IMR-90 (cell line): ENCODE measurements at regions not wholly inside any gene's neighbourhood (a gene's known extent, or its start where the extent isn't known, plus 50 kb on each side); places are given as distances from the start of the nearest gene placed in this dataset.

ENCODE experiments used
- BHLHE40 ChIP-seq: fragments of 150-350 bp; IDR thresholded peaks from 2 replicates; pipeline ENCODE4 v1.6.1; 2016; ENCODE audit warnings: mild to moderate bottlenecking, low read depth, low read length
- CEBPB ChIP-seq: IDR thresholded peaks from 2 replicates; pipeline ENCODE4 v1.6.1; 2012; ENCODE audit warnings: low read depth, low read length, improper control_type of control experiment
- ELK1 ChIP-seq: fragments of 150-350 bp; IDR thresholded peaks from 2 replicates; pipeline ENCODE4 v1.6.1; 2016; ENCODE audit warnings: low read depth, mild to moderate bottlenecking, low read length, moderate library complexity, borderline replicate concordance
- MAFK ChIP-seq: IDR thresholded peaks from 2 replicates; pipeline ENCODE4 v1.6.1; 2012; ENCODE audit warnings: low read depth, low read length, improper control_type of control experiment
- MAZ ChIP-seq: IDR thresholded peaks from 2 replicates; pipeline ENCODE4 v1.6.1; 2012; ENCODE audit warnings: low read depth, mild to moderate bottlenecking, low read length, improper control_type of control experiment, moderate library complexity, borderline replicate concordance
- POLR2A ChIP-seq: IDR thresholded peaks from 2 replicates; pipeline ENCODE4 v1.6.1; 2012; ENCODE audit warnings: mild to moderate bottlenecking, low read depth, low read length
- RAD21 ChIP-seq: IDR thresholded peaks from 2 replicates; pipeline ENCODE4 v1.6.1; 2012; ENCODE audit warnings: low read length, improper control_type of control experiment
- RCOR1 ChIP-seq: IDR thresholded peaks from 2 replicates; pipeline ENCODE4 v1.6.1; 2012; ENCODE audit warnings: mild to moderate bottlenecking, low read length, improper control_type of control experiment; ENCODE audit not compliant: insufficient replicate concordance
- RFX5 ChIP-seq: IDR thresholded peaks from 2 replicates; pipeline ENCODE4 v1.8.0; 2012; ENCODE audit warnings: low read depth, mild to moderate bottlenecking, low read length, moderate library complexity
- SMC3 ChIP-seq: fragments of 150-350 bp; IDR thresholded peaks from 2 replicates; pipeline ENCODE4 v1.6.1; 2016; ENCODE audit warnings: low read depth, mild to moderate bottlenecking, antibody characterized with exemption, low read length, moderate library complexity
- TF ChIP-seq, protein P1 (sequence below): conservative IDR thresholded peaks from 2 replicates; pipeline ENCODE4 v1.5.1; 2012; ENCODE audit warnings: mild to moderate bottlenecking, low read depth, low read length, improper control_type of control experiment
- TF ChIP-seq, protein P2 (sequence below): fragments of 150-350 bp; IDR thresholded peaks from 2 replicates; pipeline ENCODE4 v1.6.1; 2017; ENCODE audit warnings: mild to moderate bottlenecking, antibody characterized with exemption, low read length, low read depth

DNA sequence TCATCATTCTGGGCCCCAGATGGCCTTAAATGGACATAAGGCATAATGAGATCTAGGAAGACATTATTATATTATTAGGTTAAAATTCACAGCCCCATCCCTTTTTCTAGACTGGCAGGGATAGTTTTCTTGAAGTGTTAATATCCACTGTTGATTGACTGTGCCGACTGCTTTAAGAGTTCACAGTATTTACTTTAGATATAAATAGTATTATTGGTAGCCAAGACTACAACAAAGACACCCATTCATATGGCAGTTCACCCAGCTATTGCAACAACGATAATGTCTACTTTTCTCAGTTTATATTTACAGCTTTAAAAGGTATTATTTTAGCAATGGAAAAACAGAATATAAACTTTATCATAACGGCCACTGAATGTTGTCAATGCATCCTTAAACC, 922.2 kb upstream of the POU3F4 start:
- TF ChIP-seq, protein P1, sequence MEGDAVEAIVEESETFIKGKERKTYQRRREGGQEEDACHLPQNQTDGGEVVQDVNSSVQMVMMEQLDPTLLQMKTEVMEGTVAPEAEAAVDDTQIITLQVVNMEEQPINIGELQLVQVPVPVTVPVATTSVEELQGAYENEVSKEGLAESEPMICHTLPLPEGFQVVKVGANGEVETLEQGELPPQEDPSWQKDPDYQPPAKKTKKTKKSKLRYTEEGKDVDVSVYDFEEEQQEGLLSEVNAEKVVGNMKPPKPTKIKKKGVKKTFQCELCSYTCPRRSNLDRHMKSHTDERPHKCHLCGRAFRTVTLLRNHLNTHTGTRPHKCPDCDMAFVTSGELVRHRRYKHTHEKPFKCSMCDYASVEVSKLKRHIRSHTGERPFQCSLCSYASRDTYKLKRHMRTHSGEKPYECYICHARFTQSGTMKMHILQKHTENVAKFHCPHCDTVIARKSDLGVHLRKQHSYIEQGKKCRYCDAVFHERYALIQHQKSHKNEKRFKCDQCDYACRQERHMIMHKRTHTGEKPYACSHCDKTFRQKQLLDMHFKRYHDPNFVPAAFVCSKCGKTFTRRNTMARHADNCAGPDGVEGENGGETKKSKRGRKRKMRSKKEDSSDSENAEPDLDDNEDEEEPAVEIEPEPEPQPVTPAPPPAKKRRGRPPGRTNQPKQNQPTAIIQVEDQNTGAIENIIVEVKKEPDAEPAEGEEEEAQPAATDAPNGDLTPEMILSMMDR: no peak
- TF ChIP-seq MAFK (no peak), POLR2A (no peak), BHLHE40 (no peak), SMC3 (no peak), MAZ (no peak), CEBPB (no peak), ELK1 (no peak), RAD21 (no peak), RFX5 (no peak), RCOR1 (no peak)
- TF ChIP-seq, protein P2, sequence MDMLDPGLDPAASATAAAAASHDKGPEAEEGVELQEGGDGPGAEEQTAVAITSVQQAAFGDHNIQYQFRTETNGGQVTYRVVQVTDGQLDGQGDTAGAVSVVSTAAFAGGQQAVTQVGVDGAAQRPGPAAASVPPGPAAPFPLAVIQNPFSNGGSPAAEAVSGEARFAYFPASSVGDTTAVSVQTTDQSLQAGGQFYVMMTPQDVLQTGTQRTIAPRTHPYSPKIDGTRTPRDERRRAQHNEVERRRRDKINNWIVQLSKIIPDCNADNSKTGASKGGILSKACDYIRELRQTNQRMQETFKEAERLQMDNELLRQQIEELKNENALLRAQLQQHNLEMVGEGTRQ: no peak
